GM23338 (cell line): ENCODE measurements at regions not wholly inside any gene's neighbourhood (a gene's known extent, or its start where the extent isn't known, plus 50 kb on each side); places are given as distances from the start of the nearest gene placed in this dataset.
A peak's percentile ranks its signal among the peaks of the same experiment; 100 is the strongest.

Experiments used
- ATAC-seq: fragments of 200-7000 bp; cut with Tn5 transposase; 3 replicates; pipeline ENCODE4 v1.9.1; 2020
- DNase-seq: peaks from one replicate; pipeline ENCODE4 v3.0.0-alpha.2; 2015; ENCODE audit warnings: low spot score
- H2AFZ ChIP-seq: fragments of 200-600 bp; sonication (generic); 2 replicates; pipeline ENCODE4 v1.8.0; 2016; ENCODE audit warnings: antibody characterized with exemption, mild to moderate bottlenecking, moderate library complexity
- H3F3A ChIP-seq: fragments of 200-600 bp; sonication (generic); replicated peaks from 2 replicates; pipeline ENCODE4 v1.8.0; 2017; ENCODE audit warnings: antibody characterized with exemption, mixed run types, low read depth
- H3K27ac ChIP-seq: fragments of 200-600 bp; sonication (generic); 2 replicates; pipeline ENCODE4 v1.6.1; 2016; ENCODE audit warnings: low read depth
- H3K27me3 ChIP-seq: fragments of 200-600 bp; sonication (generic); 2 replicates; pipeline ENCODE4 v1.8.0; 2016; ENCODE audit warnings: mild to moderate bottlenecking, mixed run types, moderate library complexity; ENCODE audit not compliant: insufficient read depth
- H3K36me3 ChIP-seq: fragments of 200-600 bp; sonication (generic); 2 replicates; pipeline ENCODE4 v1.8.0; 2016; ENCODE audit warnings: mild to moderate bottlenecking; ENCODE audit not compliant: insufficient read depth
- H3K4me1 ChIP-seq: fragments of 200-600 bp; sonication (generic); 2 replicates; pipeline ENCODE4 v1.8.0; 2016; ENCODE audit warnings: mild to moderate bottlenecking, moderate library complexity; ENCODE audit not compliant: insufficient read depth
- H3K4me2 ChIP-seq: fragments of 200-600 bp; sonication (generic); 2 replicates; pipeline ENCODE4 v1.7.1; 2017; ENCODE audit warnings: mixed run types
- H3K4me3 ChIP-seq: fragments of 200-600 bp; sonication (generic); 2 replicates; pipeline ENCODE4 v1.6.1; 2016; ENCODE audit warnings: mixed run types
- H3K79me2 ChIP-seq: fragments of 200-600 bp; sonication (generic); replicated peaks from 2 replicates; pipeline ENCODE4 v1.8.0; 2017; ENCODE audit warnings: mild to moderate bottlenecking; ENCODE audit not compliant: insufficient read depth
- H3K9me2 ChIP-seq: fragments of 200-600 bp; sonication (generic); 2 replicates; pipeline ENCODE4 v1.8.0; 2017; ENCODE audit not compliant: insufficient read depth
- H4K20me1 ChIP-seq: fragments of 200-600 bp; sonication (generic); replicated peaks from 2 replicates; pipeline ENCODE4 v1.8.0; 2017; ENCODE audit warnings: mild to moderate bottlenecking; ENCODE audit not compliant: insufficient read depth
- H3K27ac Mint-ChIP-seq: 2 replicates; pipeline ENCODE4 v1.8.0; 2020; ENCODE audit warnings: inconsistent platforms, mild to moderate bottlenecking, moderate library complexity, mixed read lengths
- H3K27me3 Mint-ChIP-seq: 3 replicates; pipeline ENCODE4 v1.8.0; 2022; ENCODE audit warnings: low read depth, mild to moderate bottlenecking, moderate library complexity, mixed read lengths, inconsistent platforms; ENCODE audit not compliant: insufficient read depth, poor library complexity
- H3K36me3 Mint-ChIP-seq: 3 replicates; pipeline ENCODE4 v1.8.0; 2021; ENCODE audit warnings: low read depth, mild to moderate bottlenecking, inconsistent platforms, moderate library complexity, mixed read lengths
- H3K4me1 Mint-ChIP-seq: 3 replicates; pipeline ENCODE4 v1.8.0; 2020; ENCODE audit warnings: mild to moderate bottlenecking, inconsistent platforms, mixed read lengths
- H3K4me3 Mint-ChIP-seq: 3 replicates; pipeline ENCODE4 v1.8.0; 2021; ENCODE audit warnings: moderate library complexity, mild to moderate bottlenecking, inconsistent platforms, mixed read lengths
- H3K9me3 Mint-ChIP-seq: 3 replicates; pipeline ENCODE4 v1.8.0; 2020; ENCODE audit warnings: moderate library complexity, mild to moderate bottlenecking, inconsistent platforms, mixed read lengths
- CREB1 ChIP-seq: fragments of 250-450 bp; sonication (Bioruptor Pico); IDR thresholded peaks from 2 replicates; pipeline ENCODE4 v1.5.0; 2020; ENCODE audit warnings: low read depth, mild to moderate bottlenecking, moderate library complexity
- EZH2 ChIP-seq: fragments of 200-600 bp; sonication (generic); IDR thresholded peaks from one replicate; pipeline ENCODE4 v1.8.0; 2017; ENCODE audit warnings: antibody characterized with exemption, mild to moderate bottlenecking, low read depth; ENCODE audit not compliant: unreplicated experiment
- EZH2phosphoT487 ChIP-seq: fragments of 200-600 bp; sonication (generic); IDR thresholded peaks from one replicate; pipeline ENCODE4 v1.8.1; 2018; ENCODE audit warnings: antibody characterized with exemption; ENCODE audit not compliant: unreplicated experiment
- JUNB ChIP-seq: IDR thresholded peaks from one replicate; pipeline ENCODE4 v1.6.1; 2016; ENCODE audit warnings: antibody characterized with exemption; ENCODE audit not compliant: unreplicated experiment
- NANOG ChIP-seq: IDR thresholded peaks from 2 replicates; pipeline ENCODE4 v1.6.1; 2016; ENCODE audit warnings: antibody characterized with exemption, borderline replicate concordance
- POLR2AphosphoS5 ChIP-seq: IDR thresholded peaks from 2 replicates; pipeline ENCODE4 v1.6.1; 2016; ENCODE audit warnings: antibody characterized with exemption, low read depth
- STAT1 ChIP-seq: IDR thresholded peaks from one replicate; pipeline ENCODE4 v1.6.1; 2016; ENCODE audit warnings: antibody characterized with exemption; ENCODE audit not compliant: unreplicated experiment
- ZNF114 ChIP-seq: fragments of 250-450 bp; sonication (Bioruptor Pico); IDR thresholded peaks from 2 replicates; pipeline ENCODE4 v1.5.0; 2020; ENCODE audit warnings: mild to moderate bottlenecking, moderate library complexity
- ZNF331 ChIP-seq: fragments of 250-450 bp; sonication (Bioruptor Pico); IDR thresholded peaks from 2 replicates; pipeline ENCODE4 v1.5.0; 2020; ENCODE audit warnings: low read depth, mild to moderate bottlenecking, moderate library complexity
- TF ChIP-seq, protein P1 (sequence below): fragments of 250-450 bp; sonication (Bioruptor Pico); IDR thresholded peaks from 2 replicates; pipeline ENCODE4 v1.5.0; 2020; ENCODE audit warnings: mild to moderate bottlenecking, moderate library complexity
- TF ChIP-seq, protein P2 (sequence below), 2 experiments: fragments of 200-600 bp in 1 of 2; sonication (generic) in 1 of 2; conservative IDR thresholded peaks; 2 replicates each; pipeline versions ENCODE4 v1.5.1 to v1.6.1; 2016 to 2017; ENCODE audit warnings: antibody characterized with exemption in 2 of 2, low read depth in 2 of 2, mild to moderate bottlenecking in 2 of 2, moderate library complexity in 1 of 2
- TF ChIP-seq, protein P3 (sequence below): IDR thresholded peaks from one replicate; pipeline ENCODE4 v1.6.1; 2018; ENCODE audit warnings: antibody characterized with exemption; ENCODE audit not compliant: unreplicated experiment
- TF ChIP-seq, protein P4 (sequence below): IDR thresholded peaks from 2 replicates; pipeline ENCODE4 v1.6.1; 2016; ENCODE audit warnings: antibody characterized with exemption

DNA sequence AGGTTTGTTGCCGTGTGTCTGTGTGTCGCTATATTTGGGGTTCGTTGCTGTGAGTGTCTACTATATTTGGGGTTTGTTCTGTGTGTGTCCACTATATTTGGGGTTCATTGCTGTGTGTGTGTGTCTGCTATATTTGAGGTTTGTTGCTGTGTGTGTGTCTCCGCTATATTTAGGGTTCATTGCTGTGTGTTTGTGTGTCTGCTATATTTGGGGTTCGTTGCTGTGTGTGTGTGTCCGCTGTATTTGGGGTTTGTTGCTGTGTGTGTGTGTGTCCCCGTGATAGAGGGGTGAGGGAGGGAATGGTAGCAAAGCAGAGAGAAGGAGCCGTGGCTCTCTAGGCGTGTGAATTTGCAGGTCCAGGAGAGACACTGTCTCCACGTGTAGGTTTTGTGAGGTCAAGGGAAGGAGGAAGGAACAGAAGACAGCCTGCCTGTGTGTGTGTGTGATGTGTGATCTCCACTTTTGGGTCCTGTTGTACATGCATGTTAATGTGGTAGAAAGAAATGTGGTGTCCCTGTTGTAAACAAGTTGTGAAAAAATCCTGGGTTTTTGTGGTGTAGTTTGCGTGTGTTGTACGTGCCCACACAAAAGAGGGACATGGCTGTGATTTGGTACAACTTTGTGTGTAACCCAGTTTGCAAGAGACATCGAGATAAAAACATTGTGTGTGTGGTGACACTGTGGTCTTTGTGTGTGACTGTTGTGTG is 56.3 kb upstream of the ECE1 start:
- no peak overlapping the region for H3K4me3 Mint-ChIP-seq
- TF ChIP-seq CREB1 (CRISPR knock-in tag) (no peak), ZNF114 (CRISPR knock-in tag) (no peak), POLR2AphosphoS5 (no peak), STAT1 (no peak), ZNF331 (CRISPR knock-in tag) (no peak), NANOG (no peak), EZH2phosphoT487 (no peak), EZH2 (no peak), JUNB (no peak)
- TF ChIP-seq, protein P1, sequence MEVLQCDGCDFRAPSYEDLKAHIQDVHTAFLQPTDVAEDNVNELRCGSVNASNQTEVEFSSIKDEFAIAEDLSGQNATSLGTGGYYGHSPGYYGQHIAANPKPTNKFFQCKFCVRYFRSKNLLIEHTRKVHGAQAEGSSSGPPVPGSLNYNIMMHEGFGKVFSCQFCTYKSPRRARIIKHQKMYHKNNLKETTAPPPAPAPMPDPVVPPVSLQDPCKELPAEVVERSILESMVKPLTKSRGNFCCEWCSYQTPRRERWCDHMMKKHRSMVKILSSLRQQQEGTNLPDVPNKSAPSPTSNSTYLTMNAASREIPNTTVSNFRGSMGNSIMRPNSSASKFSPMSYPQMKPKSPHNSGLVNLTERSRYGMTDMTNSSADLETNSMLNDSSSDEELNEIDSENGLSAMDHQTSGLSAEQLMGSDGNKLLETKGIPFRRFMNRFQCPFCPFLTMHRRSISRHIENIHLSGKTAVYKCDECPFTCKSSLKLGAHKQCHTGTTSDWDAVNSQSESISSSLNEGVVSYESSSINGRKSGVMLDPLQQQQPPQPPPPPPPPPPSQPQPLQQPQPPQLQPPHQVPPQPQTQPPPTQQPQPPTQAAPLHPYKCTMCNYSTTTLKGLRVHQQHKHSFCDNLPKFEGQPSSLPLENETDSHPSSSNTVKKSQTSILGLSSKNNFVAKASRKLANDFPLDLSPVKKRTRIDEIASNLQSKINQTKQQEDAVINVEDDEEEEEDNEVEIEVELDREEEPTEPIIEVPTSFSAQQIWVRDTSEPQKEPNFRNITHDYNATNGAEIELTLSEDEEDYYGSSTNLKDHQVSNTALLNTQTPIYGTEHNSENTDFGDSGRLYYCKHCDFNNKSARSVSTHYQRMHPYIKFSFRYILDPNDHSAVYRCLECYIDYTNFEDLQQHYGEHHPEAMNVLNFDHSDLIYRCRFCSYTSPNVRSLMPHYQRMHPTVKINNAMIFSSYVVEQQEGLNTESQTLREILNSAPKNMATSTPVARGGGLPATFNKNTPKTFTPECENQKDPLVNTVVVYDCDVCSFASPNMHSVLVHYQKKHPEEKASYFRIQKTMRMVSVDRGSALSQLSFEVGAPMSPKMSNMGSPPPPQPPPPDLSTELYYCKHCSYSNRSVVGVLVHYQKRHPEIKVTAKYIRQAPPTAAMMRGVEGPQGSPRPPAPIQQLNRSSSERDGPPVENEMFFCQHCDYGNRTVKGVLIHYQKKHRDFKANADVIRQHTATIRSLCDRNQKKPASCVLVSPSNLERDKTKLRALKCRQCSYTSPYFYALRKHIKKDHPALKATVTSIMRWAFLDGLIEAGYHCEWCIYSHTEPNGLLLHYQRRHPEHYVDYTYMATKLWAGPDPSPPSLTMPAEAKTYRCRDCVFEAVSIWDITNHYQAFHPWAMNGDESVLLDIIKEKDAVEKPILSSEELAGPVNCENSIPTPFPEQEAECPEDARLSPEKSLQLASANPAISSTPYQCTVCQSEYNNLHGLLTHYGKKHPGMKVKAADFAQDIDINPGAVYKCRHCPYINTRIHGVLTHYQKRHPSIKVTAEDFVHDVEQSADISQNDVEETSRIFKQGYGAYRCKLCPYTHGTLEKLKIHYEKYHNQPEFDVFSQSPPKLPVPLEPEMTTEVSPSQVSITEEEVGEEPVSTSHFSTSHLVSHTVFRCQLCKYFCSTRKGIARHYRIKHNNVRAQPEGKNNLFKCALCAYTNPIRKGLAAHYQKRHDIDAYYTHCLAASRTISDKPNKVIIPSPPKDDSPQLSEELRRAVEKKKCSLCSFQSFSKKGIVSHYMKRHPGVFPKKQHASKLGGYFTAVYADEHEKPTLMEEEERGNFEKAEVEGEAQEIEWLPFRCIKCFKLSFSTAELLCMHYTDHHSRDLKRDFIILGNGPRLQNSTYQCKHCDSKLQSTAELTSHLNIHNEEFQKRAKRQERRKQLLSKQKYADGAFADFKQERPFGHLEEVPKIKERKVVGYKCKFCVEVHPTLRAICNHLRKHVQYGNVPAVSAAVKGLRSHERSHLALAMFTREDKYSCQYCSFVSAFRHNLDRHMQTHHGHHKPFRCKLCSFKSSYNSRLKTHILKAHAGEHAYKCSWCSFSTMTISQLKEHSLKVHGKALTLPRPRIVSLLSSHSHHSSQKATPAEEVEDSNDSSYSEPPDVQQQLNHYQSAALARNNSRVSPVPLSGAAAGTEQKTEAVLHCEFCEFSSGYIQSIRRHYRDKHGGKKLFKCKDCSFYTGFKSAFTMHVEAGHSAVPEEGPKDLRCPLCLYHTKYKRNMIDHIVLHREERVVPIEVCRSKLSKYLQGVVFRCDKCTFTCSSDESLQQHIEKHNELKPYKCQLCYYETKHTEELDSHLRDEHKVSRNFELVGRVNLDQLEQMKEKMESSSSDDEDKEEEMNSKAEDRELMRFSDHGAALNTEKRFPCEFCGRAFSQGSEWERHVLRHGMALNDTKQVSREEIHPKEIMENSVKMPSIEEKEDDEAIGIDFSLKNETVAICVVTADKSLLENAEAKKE: no peak
- TF ChIP-seq, protein P2, sequence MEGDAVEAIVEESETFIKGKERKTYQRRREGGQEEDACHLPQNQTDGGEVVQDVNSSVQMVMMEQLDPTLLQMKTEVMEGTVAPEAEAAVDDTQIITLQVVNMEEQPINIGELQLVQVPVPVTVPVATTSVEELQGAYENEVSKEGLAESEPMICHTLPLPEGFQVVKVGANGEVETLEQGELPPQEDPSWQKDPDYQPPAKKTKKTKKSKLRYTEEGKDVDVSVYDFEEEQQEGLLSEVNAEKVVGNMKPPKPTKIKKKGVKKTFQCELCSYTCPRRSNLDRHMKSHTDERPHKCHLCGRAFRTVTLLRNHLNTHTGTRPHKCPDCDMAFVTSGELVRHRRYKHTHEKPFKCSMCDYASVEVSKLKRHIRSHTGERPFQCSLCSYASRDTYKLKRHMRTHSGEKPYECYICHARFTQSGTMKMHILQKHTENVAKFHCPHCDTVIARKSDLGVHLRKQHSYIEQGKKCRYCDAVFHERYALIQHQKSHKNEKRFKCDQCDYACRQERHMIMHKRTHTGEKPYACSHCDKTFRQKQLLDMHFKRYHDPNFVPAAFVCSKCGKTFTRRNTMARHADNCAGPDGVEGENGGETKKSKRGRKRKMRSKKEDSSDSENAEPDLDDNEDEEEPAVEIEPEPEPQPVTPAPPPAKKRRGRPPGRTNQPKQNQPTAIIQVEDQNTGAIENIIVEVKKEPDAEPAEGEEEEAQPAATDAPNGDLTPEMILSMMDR (conservative IDR thresholded peaks at IDR 0.05; ENCODE audit: low read depth in 2 of 2): no peak
- TF ChIP-seq, protein P3, sequence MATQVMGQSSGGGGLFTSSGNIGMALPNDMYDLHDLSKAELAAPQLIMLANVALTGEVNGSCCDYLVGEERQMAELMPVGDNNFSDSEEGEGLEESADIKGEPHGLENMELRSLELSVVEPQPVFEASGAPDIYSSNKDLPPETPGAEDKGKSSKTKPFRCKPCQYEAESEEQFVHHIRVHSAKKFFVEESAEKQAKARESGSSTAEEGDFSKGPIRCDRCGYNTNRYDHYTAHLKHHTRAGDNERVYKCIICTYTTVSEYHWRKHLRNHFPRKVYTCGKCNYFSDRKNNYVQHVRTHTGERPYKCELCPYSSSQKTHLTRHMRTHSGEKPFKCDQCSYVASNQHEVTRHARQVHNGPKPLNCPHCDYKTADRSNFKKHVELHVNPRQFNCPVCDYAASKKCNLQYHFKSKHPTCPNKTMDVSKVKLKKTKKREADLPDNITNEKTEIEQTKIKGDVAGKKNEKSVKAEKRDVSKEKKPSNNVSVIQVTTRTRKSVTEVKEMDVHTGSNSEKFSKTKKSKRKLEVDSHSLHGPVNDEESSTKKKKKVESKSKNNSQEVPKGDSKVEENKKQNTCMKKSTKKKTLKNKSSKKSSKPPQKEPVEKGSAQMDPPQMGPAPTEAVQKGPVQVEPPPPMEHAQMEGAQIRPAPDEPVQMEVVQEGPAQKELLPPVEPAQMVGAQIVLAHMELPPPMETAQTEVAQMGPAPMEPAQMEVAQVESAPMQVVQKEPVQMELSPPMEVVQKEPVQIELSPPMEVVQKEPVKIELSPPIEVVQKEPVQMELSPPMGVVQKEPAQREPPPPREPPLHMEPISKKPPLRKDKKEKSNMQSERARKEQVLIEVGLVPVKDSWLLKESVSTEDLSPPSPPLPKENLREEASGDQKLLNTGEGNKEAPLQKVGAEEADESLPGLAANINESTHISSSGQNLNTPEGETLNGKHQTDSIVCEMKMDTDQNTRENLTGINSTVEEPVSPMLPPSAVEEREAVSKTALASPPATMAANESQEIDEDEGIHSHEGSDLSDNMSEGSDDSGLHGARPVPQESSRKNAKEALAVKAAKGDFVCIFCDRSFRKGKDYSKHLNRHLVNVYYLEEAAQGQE: no peak
- TF ChIP-seq, protein P4, sequence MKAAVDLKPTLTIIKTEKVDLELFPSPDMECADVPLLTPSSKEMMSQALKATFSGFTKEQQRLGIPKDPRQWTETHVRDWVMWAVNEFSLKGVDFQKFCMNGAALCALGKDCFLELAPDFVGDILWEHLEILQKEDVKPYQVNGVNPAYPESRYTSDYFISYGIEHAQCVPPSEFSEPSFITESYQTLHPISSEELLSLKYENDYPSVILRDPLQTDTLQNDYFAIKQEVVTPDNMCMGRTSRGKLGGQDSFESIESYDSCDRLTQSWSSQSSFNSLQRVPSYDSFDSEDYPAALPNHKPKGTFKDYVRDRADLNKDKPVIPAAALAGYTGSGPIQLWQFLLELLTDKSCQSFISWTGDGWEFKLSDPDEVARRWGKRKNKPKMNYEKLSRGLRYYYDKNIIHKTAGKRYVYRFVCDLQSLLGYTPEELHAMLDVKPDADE: no peak

More for the DNA sequence above, 56.3 kb upstream of the ECE1 start:
- H2AFZ ChIP-seq: peak overlapping the region; percentile 97
- H3F3A ChIP-seq: no peaks in the 10 kb centered on the region
- no peak for DNase-seq
- H3K4me1 ChIP-seq: peaks cover 12% of the 10 kb centered on the region; the same call in 1 of the 2 replicates
- H3K36me3 ChIP-seq: no peaks in the 10 kb centered on the region
- peaks cover 32% of the 10 kb centered on the region for H3K27me3 ChIP-seq
- H3K9me2 ChIP-seq: no peaks in the 10 kb centered on the region
- H3K27ac Mint-ChIP-seq: no peak overlapping the region
- peaks cover 25% of the 10 kb centered on the region; the same call in 1 of the 2 replicates for H3K79me2 ChIP-seq
- H3K4me3 ChIP-seq: peak overlapping the region; percentile 87
- H4K20me1 ChIP-seq: no peaks in the 10 kb centered on the region; the same call in 1 of the 2 replicates
- peak overlapping the region; percentile 92 for H3K4me2 ChIP-seq
- H3K27me3 Mint-ChIP-seq: peaks cover 23% of the 10 kb centered on the region
- no peak for ATAC-seq
- no peak overlapping the region for H3K27ac ChIP-seq
- H3K4me1 Mint-ChIP-seq: peaks cover 13% of the 10 kb centered on the region
- H3K9me3 Mint-ChIP-seq: no peaks in the 10 kb centered on the region
- no peaks in the 10 kb centered on the region for H3K36me3 Mint-ChIP-seq
